ENCODE measurements at regions not wholly inside any gene's neighbourhood (a gene's known extent, or its start where the extent isn't known, plus 50 kb on each side); places are given as distances from the start of the nearest gene placed in this dataset.

GRCh38 chr20:52515877-52516276, 324.3 kb upstream of the ZFP64 start:
- no peak overlapping the region for H3K4me3 ChIP-seq (ENCODE audit: low read depth, low read length)
- no peak for TF ChIP-seq CTCF (IDR thresholded peaks at IDR 0.05; ENCODE audit: insufficient read depth, low read depth, low read length)
- no peak for DNase-seq (ENCODE audit: low read depth)

- DNase-seq (ENCODE audit: low read depth): no peak
- no peak overlapping the region for H3K4me3 ChIP-seq (ENCODE audit: low read depth, low read length)
- TF ChIP-seq CTCF (IDR thresholded peaks at IDR 0.05; ENCODE audit: insufficient read depth, low read depth, low read length): no peak
These were observed 308.6 kb upstream of the ZFP64 start for GRCh38 chr20:52500157-52500556.

- DNase-seq (ENCODE audit: low read depth): no peak
- no peak overlapping the region for H3K4me3 ChIP-seq (ENCODE audit: low read depth, low read length)
- no peak for TF ChIP-seq CTCF (IDR thresholded peaks at IDR 0.05; ENCODE audit: insufficient read depth, low read depth, low read length)
These were observed 306.2 kb upstream of the ZFP64 start for GRCh38 chr20:52497731-52498130.

- H3K4me3 ChIP-seq (ENCODE audit: low read depth, low read length): no peak overlapping the region
- DNase-seq (ENCODE audit: low read depth): peak; percentile 66
These were observed 304.6 kb upstream of the ZFP64 start for GRCh38 chr20:52496191-52496590.

GRCh38 chr20:52494244-52494643, 302.7 kb upstream of the ZFP64 start:
- DNase-seq (ENCODE audit: low read depth): peak; percentile 77
- H3K4me3 ChIP-seq (ENCODE audit: low read depth, low read length): no peak overlapping the region
- no peak for TF ChIP-seq CTCF (IDR thresholded peaks at IDR 0.05; ENCODE audit: insufficient read depth, low read depth, low read length)

More at GRCh38 chr20:52496191-52496590, 304.6 kb upstream of the ZFP64 start:
- TF ChIP-seq CTCF (IDR thresholded peaks at IDR 0.05; ENCODE audit: insufficient read depth, low read depth, low read length): no peak

GRCh38 chr20:52493171-52493721, 301.7 kb upstream of the ZFP64 start:
- peak; percentile 36 for DNase-seq (ENCODE audit: low read depth)
- TF ChIP-seq CTCF (IDR thresholded peaks at IDR 0.05; ENCODE audit: insufficient read depth, low read depth, low read length): no peak
- H3K4me3 ChIP-seq (ENCODE audit: low read depth, low read length): peak overlapping the region; percentile 30
